ENCODE measurements at regions not wholly inside any gene's neighbourhood (a gene's known extent, or its start where the extent isn't known, plus 50 kb on each side); places are given as distances from the start of the nearest gene placed in this dataset.

- DNase-seq (ENCODE audit: low read depth), result no peak
Measured at GRCh38 chr13:53683146-53683545, 654.5 kb downstream of the OLFM4 start.

- no peak for DNase-seq (ENCODE audit: low read depth)
Measured at GRCh38 chr13:53683608-53684007, 655.0 kb downstream of the OLFM4 start.

GRCh38 chr13:53691417-53691816 lies 662.8 kb downstream of the OLFM4 start:
- DNase-seq (ENCODE audit: low read depth), result no peak

GRCh38 chr13:53694814-53695532 lies 666.4 kb downstream of the OLFM4 start:
- no peak for DNase-seq (ENCODE audit: low read depth)

- DNase-seq (ENCODE audit: low read depth), result no peak
Measured at GRCh38 chr13:53703371-53704080, 674.9 kb downstream of the OLFM4 start.

- no peak for DNase-seq (ENCODE audit: low read depth)
Measured at GRCh38 chr13:53719281-53719680, 690.7 kb downstream of the OLFM4 start.

- DNase-seq (ENCODE audit: low read depth), result no peak
Measured at GRCh38 chr13:53732664-53733063, 704.1 kb downstream of the OLFM4 start.

- no peak for DNase-seq (ENCODE audit: low read depth)
Measured at GRCh38 chr13:53743906-53744305, 715.3 kb downstream of the OLFM4 start.

- no peak for DNase-seq (ENCODE audit: low read depth)
Measured at GRCh38 chr13:53747825-53748224, 719.2 kb downstream of the OLFM4 start.

- DNase-seq (ENCODE audit: low read depth), result no peak
Measured at GRCh38 chr13:53749306-53749705, 720.7 kb downstream of the OLFM4 start.

GRCh38 chr13:53759016-53759415 lies 730.4 kb downstream of the OLFM4 start:
- DNase-seq (ENCODE audit: low read depth), result no peak

GRCh38 chr13:53775807-53776206 lies 747.2 kb downstream of the OLFM4 start:
- no peak for DNase-seq (ENCODE audit: low read depth)

GRCh38 chr13:53778937-53779336 lies 750.3 kb downstream of the OLFM4 start:
- no peak for DNase-seq (ENCODE audit: low read depth)

GRCh38 chr13:53781941-53782340 lies 753.3 kb downstream of the OLFM4 start:
- DNase-seq (ENCODE audit: low read depth), result no peak

GRCh38 chr13:53782488-53782961 lies 753.9 kb downstream of the OLFM4 start:
- peak; percentile 51 for DNase-seq (ENCODE audit: low read depth)

GRCh38 chr13:53783471-53783870 lies 754.9 kb downstream of the OLFM4 start:
- no peak for DNase-seq (ENCODE audit: low read depth)

GRCh38 chr13:53788286-53788685 lies 759.7 kb downstream of the OLFM4 start:
- DNase-seq (ENCODE audit: low read depth), result no peak

GRCh38 chr13:53800011-53800410 lies 771.4 kb downstream of the OLFM4 start:
- no peak for DNase-seq (ENCODE audit: low read depth)

GRCh38 chr13:53807251-53807834 lies 778.7 kb downstream of the OLFM4 start:
- DNase-seq (ENCODE audit: low read depth), result no peak

- DNase-seq (ENCODE audit: low read depth), result no peak
Measured at GRCh38 chr13:53821632-53822031, 793.0 kb downstream of the OLFM4 start.

- DNase-seq (ENCODE audit: low read depth), result no peak
Measured at GRCh38 chr13:53822136-53822535, 793.5 kb downstream of the OLFM4 start.

GRCh38 chr13:53839461-53839860 lies 810.8 kb downstream of the OLFM4 start:
- no peak for DNase-seq (ENCODE audit: low read depth)

Data from forelimb muscle (tissue), 1 donor.